K562 (cell line): ENCODE measurements at regions not wholly inside any gene's neighbourhood (a gene's known extent, or its start where the extent isn't known, plus 50 kb on each side); places are given as distances from the start of the nearest gene placed in this dataset.

ENCODE experiments used
- ATAC-seq: fragments of 200-7000 bp; cut with Tn5 transposase; 3 replicates; pipeline ENCODE4 v1.9.1; 2020; ENCODE audit warnings: moderate library complexity
- BruUV-seq: library from RNA; stranded (reverse); fragments of 400-500 nt; replicated peaks from 2 replicates; lab custom pipeline; 2021; lab: Mats Ljungman, UMichigan
- CTCF ChIA-PET: fragments of 300-600 bp; formaldehyde crosslinking; extraction: SDS; loops from one replicate; lab custom pipeline; 2021; ENCODE audit warnings: low intra/inter-chr PET ratio; lab: Yijun Ruan, JAX
- POLR2A ChIA-PET: fragments of 300-600, 350-650 bp; sonication (Branson Sonifier 250); formaldehyde crosslinking; extraction: SDS; loops from one replicate; lab custom pipeline; 2021; ENCODE audit warnings: antibody characterized with exemption, inconsistent platforms; lab: Yijun Ruan, JAX
- DNase-seq, 4 experiments: peaks; one replicate each; pipeline versions ENCODE4 v3.0.0 to v3.0.0-alpha.2; 2011 to 2018; ENCODE audit warnings: low spot score in 3 of 4, mixed read lengths in 3 of 4; ENCODE audit errors: extremely low read depth in 1 of 4
- FAIRE-seq: peaks from 2 replicates; lab custom pipeline; 2011; peaks lifted over from hg19 to GRCh38; lab: Jason Lieb, UNC
- H2AFZ ChIP-seq: 2 replicates; pipeline ENCODE4 v1.6.0; 2011; ENCODE audit warnings: low read depth, low read length, control low read depth, inconsistent platforms
- H3K27ac ChIP-seq: fragments of 200-600 bp; 3 replicates; pipeline ENCODE4 v1.8.0; 2011; ENCODE audit warnings: low read depth, mild to moderate bottlenecking, control low read depth, inconsistent platforms, low read length, moderate library complexity, mixed read lengths; ENCODE audit errors: extremely low read depth
- H3K27me3 ChIP-seq, 2 experiments: fragments of 300-600 bp in 1 of 2; 2 replicates in 1 of 2; 3 replicates in 1 of 2; pipeline versions ENCODE4 v1.6.0 to v1.8.0; 2011; ENCODE audit warnings: inconsistent platforms in 2 of 2, low read length in 2 of 2, mild to moderate bottlenecking in 1 of 2, mixed read lengths in 1 of 2, moderate library complexity in 1 of 2; ENCODE audit not compliant: control insufficient read depth in 2 of 2, insufficient read depth in 2 of 2
- H3K36me3 ChIP-seq: fragments of 300-600 bp; 3 replicates; pipeline ENCODE4 v1.8.0; 2011; ENCODE audit warnings: mild to moderate bottlenecking, low read length, inconsistent platforms; ENCODE audit not compliant: control insufficient read depth, insufficient read depth
- H3K4me1 ChIP-seq, 2 experiments: fragments of 200-600 bp in 1 of 2; replicated peaks in 1 of 2; 2 replicates in 1 of 2; 3 replicates in 1 of 2; pipeline versions ENCODE4 v1.5.1 to v1.8.0; 2011; ENCODE audit warnings: inconsistent platforms in 2 of 2, low read length in 2 of 2, mild to moderate bottlenecking in 1 of 2, mixed read lengths in 1 of 2, moderate library complexity in 1 of 2; ENCODE audit not compliant: control insufficient read depth in 2 of 2, insufficient read depth in 2 of 2
- H3K4me2 ChIP-seq: 2 replicates; pipeline ENCODE4 v1.6.1; 2011; ENCODE audit warnings: low read length, control low read depth, inconsistent platforms, mixed read lengths; ENCODE audit not compliant: insufficient read depth
- H3K4me3 ChIP-seq: fragments of 200-600 bp; sonication (generic), shearing (Covaris generic); 2 replicates; pipeline ENCODE4 v1.5.1; 2016; ENCODE audit warnings: control low read depth, inconsistent platforms
- H3K79me2 ChIP-seq: fragments of 200-600 bp; 3 replicates; pipeline ENCODE4 v1.8.0; 2011; ENCODE audit warnings: low read length, inconsistent platforms; ENCODE audit not compliant: control insufficient read depth, insufficient read depth
- H3K9ac ChIP-seq, 2 experiments: 2 replicates each; pipeline versions ENCODE4 v1.6.0 to v1.6.1; 2011; ENCODE audit warnings: low read depth in 2 of 2, low read length in 2 of 2, control low read depth in 1 of 2, inconsistent platforms in 1 of 2, mild to moderate bottlenecking in 1 of 2, mixed read lengths in 1 of 2; ENCODE audit not compliant: insufficient read depth in 1 of 2
- H3K9me1 ChIP-seq: one replicate; pipeline ENCODE4 v1.6.0; 2011; ENCODE audit warnings: inconsistent platforms, mild to moderate bottlenecking, low read length, moderate library complexity; ENCODE audit not compliant: control insufficient read depth, insufficient read depth
- H3K9me3 ChIP-seq: replicated peaks from 2 replicates; pipeline ENCODE4 v1.5.1; 2011; ENCODE audit warnings: low read depth, low read length, inconsistent platforms; ENCODE audit not compliant: control insufficient read depth, insufficient read depth
- H4K20me1 ChIP-seq: replicated peaks from 2 replicates; pipeline ENCODE4 v1.6.1; 2011; ENCODE audit warnings: low read length, inconsistent platforms, mixed read lengths; ENCODE audit not compliant: control insufficient read depth, insufficient read depth
- CEBPG ChIP-seq, 3 experiments: fragments of 200-800 bp in 1 of 3; sonication (Bioruptor generic) in 1 of 3; sonication (generic) in 1 of 3; formaldehyde crosslinking in 1 of 3; IDR thresholded peaks in 2 of 3; conservative IDR thresholded peaks in 1 of 3; 2 replicates each; pipeline versions ENCODE4 v1.6.1 to v1.8.0; 2016 to 2022; ENCODE audit warnings: missing compliant biosample characterization in 2 of 3, missing genetic modification characterization in 2 of 3, mild to moderate bottlenecking in 1 of 3, missing genetic modification reagents in 1 of 3
- JUNB ChIP-seq: fragments of 450-650 bp; formaldehyde crosslinking; conservative IDR thresholded peaks from 2 replicates; pipeline ENCODE4 v1.4.0; 2020; ENCODE audit warnings: mild to moderate bottlenecking
- MBD1 ChIP-seq: fragments of 250-450 bp; sonication (Bioruptor Pico); IDR thresholded peaks from 2 replicates; pipeline ENCODE4 v1.8.0; 2022; ENCODE audit warnings: inconsistent platforms
- MXD1 ChIP-seq: fragments of 250-450 bp; sonication (Bioruptor Pico); IDR thresholded peaks from 2 replicates; pipeline ENCODE4 v1.8.0; 2021; ENCODE audit warnings: borderline replicate concordance, mild to moderate bottlenecking, moderate library complexity; ENCODE audit not compliant: poor library complexity, severe bottlenecking
- SRSF9 ChIP-seq: fragments of 200-400 bp; formaldehyde crosslinking; IDR thresholded peaks from 2 replicates; pipeline ENCODE4 v1.6.1; 2017; ENCODE audit warnings: low read depth, low read length, borderline replicate concordance
- ZNF449 ChIP-seq: fragments of 250-450 bp; sonication (Bioruptor Pico); IDR thresholded peaks from 2 replicates; pipeline ENCODE4 v1.8.0; 2022; ENCODE audit warnings: moderate library complexity, mild to moderate bottlenecking, inconsistent platforms
- ZNF696 ChIP-seq: fragments of 250-450 bp; sonication (Bioruptor Pico); conservative IDR thresholded peaks from 2 replicates; pipeline ENCODE4 v1.4.0; 2020; ENCODE audit warnings: mild to moderate bottlenecking, moderate library complexity
- WGBS: fragments of 100-300 bp; shearing (Covaris generic); methylation state at CpG from one replicate; pipeline ENCODE4 v1.1.6; 2016; ENCODE audit warnings: low coverage, mixed read lengths; ENCODE audit not compliant: insufficient coverage; ENCODE audit errors: missing lambda C conversion rate; 5-methylcytosine and 5-hydroxymethylcytosine counted together
- in situ Hi-C: fragments of 300-500 bp; cut with MboI; formaldehyde crosslinking; loops from 4 replicates; pipeline ENCODE4 v1.15.0; 2018; ENCODE audit warnings: inconsistent platforms, mixed read lengths
- intact Hi-C: fragments of 100-400 bp; cut with micrococcal nuclease; formaldehyde crosslinking; loops from 2 replicates; pipeline ENCODE4 v1.14.2; 2022

- no peak overlapping the region for H3K4me3 ChIP-seq
- no peak for FAIRE-seq
Measured at GRCh38 chr10:33832124-33832787, 497.8 kb upstream of the NRP1 start.

More at GRCh38 chr10:33832124-33832787, 497.8 kb upstream of the NRP1 start:
- no TSS peak for BruUV-seq
- ATAC-seq, result no peak
- Histone ChIP-seq H3K4me2 (no peak overlapping the region), H3K27me3 (no peaks in the 10 kb centered on the region; a peak in 1 of 5 replicates), H3K79me2 (no peaks in the 10 kb centered on the region), H3K4me1 (no peaks in the 10 kb centered on the region), H4K20me1 (no peaks in the 10 kb centered on the region), H3K36me3 (no peaks in the 10 kb centered on the region), H3K9me1 (no peaks in the 10 kb centered on the region), H2AFZ (no peak overlapping the region), H3K9ac (no peak overlapping the region), H3K9me3 (no peaks in the 10 kb centered on the region), H3K27ac (no peak overlapping the region)
- ChIA-PET POLR2A (no interaction called here), CTCF (no interaction called here)
- DNase-seq, result no peak
- TF ChIP-seq MBD1 (CRISPR knock-in tag) (no peak), JUNB (CRISPR knock-in tag) (no peak), SRSF9 (no peak), MXD1 (CRISPR knock-in tag) (no peak), ZNF449 (no peak), ZNF696 (no peak), CEBPG (CRISPR knock-in tag; IDR thresholded peaks at IDR 0.05) (no peak), CEBPG (tag; conservative IDR thresholded peaks at IDR 0.05 in 1 of 2, IDR thresholded peaks at IDR 0.05 in 1 of 2) (no peak)
- 0% methylated on average over 4 of the region's 4 CpGs for WGBS
- in situ Hi-C loops (loop anchor here (25.0 kb wide), 1 partner anchor 805 kb away; no protein-coding TSS in a partner anchor), intact Hi-C loops (no loop called here)
